H1 (cell line): ENCODE measurements at regions not wholly inside any gene's neighbourhood (a gene's known extent, or its start where the extent isn't known, plus 50 kb on each side); places are given as distances from the start of the nearest gene placed in this dataset.

Source experiments
- CBX8 ChIP-seq: fragments of 300-800, 300-1000 bp; sonication (generic); IDR thresholded peaks from 2 replicates; pipeline ENCODE4 v1.7.1; 2016; ENCODE audit warnings: low read depth, low read length, borderline replicate concordance
- CHD1 ChIP-seq: IDR thresholded peaks from 2 replicates; pipeline ENCODE4 v1.6.1; 2012; ENCODE audit warnings: low read depth, low read length, improper control_type of control experiment
- CHD7 ChIP-seq: fragments of 300-600 bp; sonication (generic); IDR thresholded peaks from 2 replicates; pipeline ENCODE4 v1.7.1; 2012; ENCODE audit warnings: low read length, moderate library complexity, mild to moderate bottlenecking, inconsistent platforms; ENCODE audit not compliant: insufficient replicate concordance
- POLR2AphosphoS5 ChIP-seq: IDR thresholded peaks from 2 replicates; pipeline ENCODE4 v1.6.1; 2011; ENCODE audit warnings: low read depth, low read length
- RAD21 ChIP-seq, 2 experiments: IDR thresholded peaks in 1 of 2; conservative IDR thresholded peaks in 1 of 2; 2 replicates each; pipeline ENCODE4 v1.6.1; 2011; ENCODE audit warnings: low read depth in 2 of 2, low read length in 2 of 2, improper control_type of control experiment in 1 of 2, inconsistent platforms in 1 of 2, mild to moderate bottlenecking in 1 of 2, moderate library complexity in 1 of 2
- SUZ12 ChIP-seq: fragments of 200-600 bp; sonication (generic); IDR thresholded peaks from 2 replicates; pipeline ENCODE4 v1.6.1; 2012; ENCODE audit warnings: mild to moderate bottlenecking, inconsistent platforms, low read length, moderate library complexity, mixed read lengths

- no peak for TF ChIP-seq CHD1
- no peak for TF ChIP-seq POLR2AphosphoS5
- no peak for TF ChIP-seq CHD7
- no peak for TF ChIP-seq CBX8
- no peak for TF ChIP-seq SUZ12
- no peak for TF ChIP-seq RAD21 (IDR thresholded peaks at IDR 0.05 in 1 of 2, conservative IDR thresholded peaks at IDR 0.05 in 1 of 2; ENCODE audit: low read depth in 2 of 2, low read length in 2 of 2)
- TF ChIP-seq, all 59 proteins: peak for 0
These were observed 707.6 kb upstream of the MARCKS start (continued) for GRCh38 chr6:113149511-113149910.
